Limb (tissue), 2 donors: ENCODE measurements at regions not wholly inside any gene's neighbourhood (a gene's known extent, or its start where the extent isn't known, plus 50 kb on each side); places are given as distances from the start of the nearest gene placed in this dataset.

ENCODE experiments used
- DNase-seq, 2 donors: peaks; one replicate each; pipeline ENCODE4 v3.0.0-alpha.2; 2016; ENCODE audit errors: extremely low spot score in 2 of 2

DNA sequence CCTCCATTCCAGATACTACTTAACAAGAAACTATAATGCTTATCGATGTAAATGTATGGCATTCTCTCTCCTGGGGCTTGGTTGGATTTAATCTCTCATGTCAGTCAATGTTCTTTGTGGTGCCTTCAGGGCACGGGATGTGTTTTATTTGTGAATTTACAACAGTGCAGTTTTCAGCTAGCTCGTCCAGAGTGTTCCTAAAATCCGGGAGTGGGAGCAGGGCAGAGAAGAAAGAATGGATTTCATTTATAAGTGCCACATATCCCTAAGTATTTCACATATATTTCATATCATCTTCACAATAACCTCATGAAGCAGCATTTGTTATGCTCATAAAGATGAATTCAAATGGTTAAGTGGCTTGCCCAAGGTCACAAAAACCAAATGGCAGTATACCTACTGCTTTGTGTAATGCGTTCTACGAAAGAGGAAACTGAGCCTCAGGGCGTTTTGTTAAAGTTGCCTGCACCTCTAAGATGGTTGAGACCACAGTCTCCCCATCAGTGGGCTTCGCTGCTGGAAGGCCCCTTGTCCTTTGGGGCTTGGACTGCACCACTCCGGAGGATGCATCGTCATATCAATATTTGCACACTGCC is 134.7 kb upstream of the MGAT5 start:
- DNase-seq = no peak

DNA sequence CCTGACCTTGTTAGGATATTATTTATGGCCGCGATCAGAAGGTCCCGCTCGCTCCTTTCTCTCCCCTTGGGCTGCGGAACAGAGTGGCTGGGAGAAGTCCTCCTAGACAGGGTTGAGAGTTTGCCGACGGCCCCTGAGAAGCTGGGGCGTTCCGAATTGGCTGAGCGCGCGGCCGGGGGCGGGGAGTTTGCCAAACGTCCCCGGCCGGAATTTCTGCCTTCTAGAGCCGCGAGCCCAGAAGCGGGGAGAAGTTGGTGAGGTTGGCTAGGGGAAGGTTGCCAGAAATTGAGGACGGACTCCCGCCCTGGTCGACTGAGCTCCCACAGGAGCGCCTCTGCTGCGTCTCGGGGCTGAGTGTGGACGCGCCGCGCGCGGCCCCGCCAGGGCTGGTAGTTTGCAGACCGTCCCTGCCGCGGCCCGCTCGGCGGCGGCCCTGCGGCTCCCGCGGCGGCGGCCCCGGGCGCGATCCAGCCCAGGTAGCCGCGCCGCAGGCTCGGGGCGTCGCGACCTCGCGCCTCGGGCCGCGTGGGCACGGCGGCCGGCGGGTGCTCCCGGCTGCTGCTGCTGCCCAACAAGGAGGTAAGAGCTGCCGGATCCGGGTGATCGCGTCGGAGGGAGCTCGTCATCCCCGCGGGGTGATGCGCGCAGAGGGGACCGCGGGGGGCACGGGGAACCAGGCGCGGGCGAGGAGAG is 134.0 kb upstream of the MGAT5 start:
- DNase-seq = peak; percentile 85 to 92

DNA sequence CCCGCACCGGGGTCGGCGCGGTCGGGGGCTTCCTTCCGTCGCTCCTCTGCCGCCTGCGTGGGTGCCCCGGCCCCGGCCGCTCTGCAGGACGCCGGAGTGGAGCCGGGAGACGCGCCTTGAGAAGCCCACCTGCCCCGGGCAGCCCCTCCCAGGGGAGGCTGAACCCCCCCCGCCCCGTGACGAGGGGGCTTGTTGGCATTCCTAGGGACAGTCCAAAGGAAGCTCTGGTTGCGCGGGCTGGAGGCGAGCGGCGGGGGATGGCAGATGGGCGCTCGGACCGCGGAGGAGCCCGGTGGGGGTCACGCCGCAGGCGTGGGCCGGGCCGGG is 133.5 kb upstream of the MGAT5 start:
- DNase-seq = peak in 1 of 2 donors; percentile 75

DNA sequence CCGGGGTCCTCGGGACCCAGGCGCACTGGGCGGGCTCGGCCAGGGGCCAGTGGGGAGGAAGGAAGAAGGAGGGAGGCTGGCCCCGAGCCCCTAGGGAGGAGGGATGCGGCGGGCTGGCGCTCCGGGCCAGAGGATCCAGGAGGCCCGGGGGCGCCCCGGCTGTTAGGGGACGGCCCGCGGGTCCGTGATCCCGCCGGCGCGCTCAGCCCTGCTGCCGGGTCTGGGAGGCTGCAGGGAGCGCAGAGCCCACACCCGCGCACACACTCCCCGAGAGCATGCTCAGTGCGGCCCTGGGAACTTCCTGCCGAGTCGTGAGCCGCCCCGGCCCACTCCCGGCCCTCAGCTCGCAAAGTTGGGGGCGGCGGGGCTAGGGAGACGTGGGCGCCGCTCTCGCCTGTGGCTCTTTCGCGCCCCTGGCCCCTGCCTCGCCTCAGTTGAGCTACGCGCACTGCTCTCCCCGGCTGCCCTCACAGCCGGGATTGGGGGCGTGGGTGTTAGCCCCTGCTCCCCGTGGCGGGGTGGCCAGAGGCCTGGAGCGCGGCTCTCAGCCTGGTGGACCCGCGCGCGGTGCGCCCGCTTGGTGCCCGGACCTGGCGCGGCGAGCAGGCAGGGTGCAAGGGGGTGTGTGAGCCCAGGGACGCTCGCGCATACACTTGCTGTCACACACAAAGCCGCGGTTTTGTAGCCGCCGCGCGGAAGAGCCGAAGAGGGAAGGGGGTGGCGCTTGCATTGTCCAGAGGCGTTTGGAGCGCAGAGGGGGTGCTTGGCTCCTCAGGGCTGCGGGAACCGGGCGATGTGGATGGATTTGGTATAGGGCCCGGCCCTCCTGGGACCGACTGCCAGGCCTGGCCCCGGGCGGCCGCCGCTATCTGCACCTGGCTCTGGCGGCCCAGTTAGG is 132.9 kb upstream of the MGAT5 start:
- DNase-seq = peak; percentile 56 to 77

DNA sequence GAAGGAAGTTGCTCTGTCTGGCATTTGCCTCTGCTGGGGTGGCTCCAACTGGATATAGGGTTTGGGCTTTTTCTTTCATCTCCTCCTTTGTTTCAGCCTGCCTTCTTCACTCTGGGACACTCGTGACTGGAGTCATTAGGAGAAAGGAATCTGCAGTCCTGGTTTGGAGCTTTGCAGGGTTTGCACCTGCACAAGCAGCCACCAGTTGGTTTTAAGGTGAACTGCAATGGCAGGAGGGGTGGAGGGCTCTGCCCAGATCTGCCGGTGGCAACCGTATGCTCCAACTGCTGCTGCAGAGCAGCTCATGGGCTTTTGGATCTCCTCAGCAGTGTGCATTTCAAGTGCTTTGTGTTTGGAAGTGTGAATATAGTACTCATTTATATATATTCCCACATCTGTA is 131.3 kb upstream of the MGAT5 start:
- no peak for DNase-seq

DNA sequence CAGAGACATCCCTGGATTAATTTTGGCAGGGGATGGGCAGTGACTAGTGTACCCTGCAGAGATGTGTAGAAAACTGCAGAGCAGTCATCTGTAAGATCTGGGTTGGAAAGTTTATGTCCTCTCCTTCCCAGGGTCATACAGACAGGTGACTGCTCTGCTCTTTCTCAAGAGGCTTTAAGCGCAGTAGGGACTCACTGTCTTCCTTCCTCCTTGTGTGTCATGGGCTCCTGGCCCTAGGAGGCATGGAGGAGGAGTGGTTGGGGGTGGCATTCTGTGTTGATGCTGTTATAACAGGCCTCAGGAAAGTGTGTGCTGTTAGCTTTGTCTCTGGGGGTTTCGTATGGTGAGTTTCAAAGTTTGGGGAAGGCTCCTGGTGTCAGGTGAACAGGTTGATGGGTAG is 130.5 kb upstream of the MGAT5 start:
- no peak for DNase-seq

DNA sequence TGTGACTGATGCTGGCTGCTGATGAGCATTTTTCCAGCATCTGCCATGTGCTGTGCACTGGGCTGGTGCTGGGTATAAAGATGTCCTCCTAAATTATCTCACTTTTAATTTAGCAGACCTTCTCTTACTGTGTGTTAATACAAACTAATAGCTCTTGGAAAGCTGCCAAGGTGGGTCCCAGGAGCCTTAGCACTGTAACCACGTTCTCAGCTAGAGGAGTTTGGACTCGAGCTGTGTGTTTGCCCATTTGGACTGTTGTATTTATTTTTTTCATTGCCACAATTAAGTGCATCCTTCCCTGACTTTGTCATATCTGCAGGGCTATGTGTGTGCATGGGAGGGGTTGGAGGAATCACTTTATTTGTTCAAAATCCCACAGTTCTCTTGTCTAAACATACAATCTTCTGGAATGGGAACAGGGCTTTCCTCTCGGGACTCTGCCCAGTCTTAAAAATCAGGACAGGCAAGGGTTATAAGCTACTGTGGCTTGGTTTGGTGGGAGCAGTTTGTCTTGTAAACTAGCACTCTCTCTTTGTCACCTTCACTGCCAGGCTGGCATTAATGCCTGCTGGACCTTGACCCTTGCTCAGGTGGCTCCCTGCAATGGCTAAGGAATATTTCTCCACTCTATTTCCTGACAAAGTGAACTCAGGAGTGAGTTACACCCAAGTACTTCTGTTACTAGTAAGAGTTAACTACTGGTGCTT is 129.7 kb upstream of the MGAT5 start:
- DNase-seq = no peak

DNA sequence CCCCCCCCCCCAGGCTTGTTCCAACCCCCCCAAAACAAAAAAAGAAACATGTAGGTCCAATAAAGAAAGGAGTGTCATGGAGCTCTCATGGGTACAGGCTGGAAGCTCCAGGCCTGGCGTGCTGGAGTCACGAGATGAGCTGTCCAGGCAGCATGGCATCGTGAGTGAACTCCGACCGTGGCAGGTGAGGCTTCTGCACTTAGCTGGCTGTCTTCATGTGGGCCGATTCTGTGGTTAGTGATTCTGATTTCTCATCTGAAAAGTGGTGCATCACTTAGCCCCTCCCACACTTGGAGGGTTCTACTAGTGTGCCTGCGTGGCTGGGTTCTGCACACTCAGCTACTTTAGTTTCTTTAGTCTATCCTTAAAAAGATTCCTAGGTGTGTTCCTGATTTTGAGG is 126.4 kb upstream of the MGAT5 start:
- no peak for DNase-seq

DNA sequence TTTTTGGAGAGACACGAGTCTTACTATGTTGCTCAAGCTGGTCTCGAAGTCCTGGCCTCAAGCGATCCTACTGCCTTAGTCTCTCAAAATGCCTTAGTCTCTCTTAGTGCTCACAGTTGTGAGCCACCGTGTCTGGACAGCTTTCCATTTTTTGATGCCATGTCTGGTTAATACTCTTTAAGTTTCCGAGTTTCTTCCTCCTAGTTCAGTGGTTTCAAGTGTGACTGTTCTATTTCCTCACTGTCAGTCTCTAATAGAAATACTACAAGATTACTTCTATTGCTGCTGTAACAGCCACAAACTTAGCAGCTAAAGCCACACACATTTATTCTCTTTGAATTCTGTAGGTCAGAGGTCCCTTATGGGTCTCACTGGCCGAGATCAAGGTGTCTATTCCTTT is 125.1 kb upstream of the MGAT5 start:
- no peak for DNase-seq

DNA sequence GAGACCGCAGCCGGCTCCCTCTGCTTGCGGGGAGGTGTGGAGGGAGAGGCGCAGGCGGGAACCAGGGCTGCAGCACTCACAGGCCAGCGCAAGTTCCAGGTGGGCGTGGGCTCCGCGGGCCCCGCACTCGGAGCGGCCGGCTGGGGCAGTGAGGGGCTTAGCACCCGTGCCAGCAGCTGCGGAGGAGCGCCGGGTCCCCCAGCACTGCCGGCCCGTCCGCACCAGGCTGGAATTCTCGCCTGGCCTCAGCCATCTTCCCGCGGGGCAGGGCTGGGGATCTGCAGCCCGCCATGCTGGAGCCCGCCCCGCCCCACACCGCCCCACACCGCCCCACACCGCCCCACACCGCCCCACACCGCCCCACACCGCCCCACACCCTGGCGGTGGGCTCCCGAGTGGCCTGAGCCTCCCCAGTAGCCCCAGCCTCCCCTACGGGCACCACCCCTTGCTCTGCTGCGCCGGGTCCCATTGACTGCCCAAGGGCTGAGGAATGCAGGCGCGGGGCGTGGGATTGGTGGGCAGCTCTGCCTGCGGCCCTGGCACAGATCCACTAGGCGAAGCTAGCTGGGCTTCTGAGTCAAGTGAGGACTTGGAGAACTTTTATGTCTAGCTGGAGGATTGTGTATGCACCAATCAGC is 123.9 kb upstream of the MGAT5 start:
- DNase-seq = no peak

DNA sequence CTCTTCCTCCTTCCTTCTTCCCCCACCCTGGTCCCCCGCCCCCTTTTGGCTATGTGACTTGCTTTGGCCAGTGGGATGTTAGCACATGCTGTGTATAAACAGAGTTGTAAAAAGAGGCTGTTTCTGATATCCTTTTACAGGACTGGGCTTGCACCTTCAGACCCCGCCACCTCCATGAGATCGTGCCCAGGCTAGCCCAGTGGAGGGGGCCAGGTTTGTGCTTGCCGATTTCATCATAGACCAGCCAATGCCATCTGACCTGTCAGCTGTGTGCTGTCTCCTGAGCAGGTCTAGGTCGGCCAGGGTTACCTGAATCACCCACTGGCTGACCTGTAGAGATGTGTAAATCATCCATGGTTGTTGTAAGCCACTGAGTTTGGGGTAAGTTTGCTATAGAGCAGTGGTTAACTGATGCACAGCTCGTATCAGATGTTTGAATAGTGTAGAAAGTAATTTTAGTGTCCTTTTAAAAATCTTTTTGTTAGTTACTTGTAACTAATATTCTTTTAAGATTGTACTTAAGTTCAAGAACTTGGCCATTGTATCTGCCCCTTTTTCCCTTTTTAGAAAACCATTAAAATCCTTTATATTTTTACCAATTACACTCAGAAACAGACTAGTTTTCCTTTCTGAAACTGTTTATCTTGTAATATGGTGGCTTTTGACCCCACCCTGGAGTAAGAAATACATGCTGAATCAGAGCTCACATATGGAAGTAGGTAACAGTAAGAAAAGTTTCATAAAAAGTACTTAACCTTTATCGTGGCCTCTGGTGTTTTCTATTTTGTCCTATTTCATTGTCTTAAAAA is 122.0 kb upstream of the MGAT5 start:
- DNase-seq = no peak

DNA sequence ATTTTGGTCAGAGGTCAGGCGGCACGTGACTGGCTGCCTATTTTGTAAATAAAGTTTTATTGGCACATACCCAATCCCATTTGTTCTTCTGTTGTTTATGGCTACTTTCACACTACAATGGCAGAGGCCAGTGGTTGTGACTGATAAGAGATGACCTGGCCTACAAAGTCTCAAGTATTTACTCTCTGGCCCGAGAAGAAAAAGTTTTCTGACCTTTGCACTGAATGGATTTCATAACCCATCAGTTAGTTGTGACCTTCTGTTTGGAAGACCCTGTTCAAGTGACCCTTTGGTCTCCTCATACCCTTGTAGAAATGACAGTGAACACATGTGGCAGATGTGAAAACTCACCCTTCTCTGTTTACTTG is 121.4 kb upstream of the MGAT5 start:
- no peak for DNase-seq

DNA sequence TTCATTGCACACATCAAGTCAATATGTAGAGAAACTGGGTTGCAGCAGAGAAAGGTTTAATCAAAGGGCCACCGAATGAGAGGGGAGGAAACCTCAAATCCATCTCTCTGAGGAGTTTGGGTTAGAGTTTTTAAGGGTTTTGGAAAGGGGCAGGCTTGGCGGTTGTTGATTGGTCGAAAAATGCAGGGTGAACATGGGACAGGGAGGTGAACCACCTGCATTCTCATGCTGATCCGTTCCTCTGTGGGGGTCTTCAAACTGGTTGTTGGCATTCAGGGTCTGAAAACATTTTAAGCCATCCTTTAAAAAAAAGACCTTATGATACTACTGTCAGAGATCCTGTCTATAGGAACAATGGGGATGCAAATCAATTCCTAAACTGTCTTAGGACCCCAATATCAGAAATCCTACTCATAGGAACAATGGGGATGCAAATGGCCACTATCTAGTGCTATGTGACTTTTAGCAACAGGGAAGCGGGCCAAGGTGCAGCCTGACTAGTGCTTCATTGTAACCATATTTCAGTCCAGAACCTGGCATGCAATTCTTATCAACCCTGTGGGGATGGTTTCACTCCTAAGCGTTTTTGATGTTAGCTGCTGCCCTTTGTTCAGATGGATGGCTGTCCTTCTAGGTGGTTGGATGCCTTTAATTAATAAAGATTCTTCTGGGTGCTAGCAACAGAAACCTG is 120.1 kb upstream of the MGAT5 start:
- no peak for DNase-seq

DNA sequence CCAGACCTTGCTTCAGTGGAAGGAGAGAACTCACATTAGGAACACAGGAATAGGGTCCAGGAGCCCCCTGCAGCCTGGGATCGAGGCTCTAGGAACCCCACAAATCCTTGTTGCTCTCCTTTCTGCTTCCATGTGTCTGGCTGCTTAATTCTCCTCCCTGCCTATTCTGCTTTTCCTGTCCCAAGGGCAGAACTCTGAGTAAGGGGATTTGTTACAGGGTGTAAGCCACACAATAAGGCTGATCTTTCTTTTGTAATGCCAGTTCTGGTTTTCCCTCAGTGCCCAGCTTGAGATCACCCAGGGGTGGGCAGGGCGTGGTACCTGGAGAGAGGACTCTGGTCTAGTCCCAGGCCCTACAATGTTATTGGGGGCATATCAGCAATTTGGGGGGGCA is 119.6 kb upstream of the MGAT5 start:
- DNase-seq = no peak

DNA sequence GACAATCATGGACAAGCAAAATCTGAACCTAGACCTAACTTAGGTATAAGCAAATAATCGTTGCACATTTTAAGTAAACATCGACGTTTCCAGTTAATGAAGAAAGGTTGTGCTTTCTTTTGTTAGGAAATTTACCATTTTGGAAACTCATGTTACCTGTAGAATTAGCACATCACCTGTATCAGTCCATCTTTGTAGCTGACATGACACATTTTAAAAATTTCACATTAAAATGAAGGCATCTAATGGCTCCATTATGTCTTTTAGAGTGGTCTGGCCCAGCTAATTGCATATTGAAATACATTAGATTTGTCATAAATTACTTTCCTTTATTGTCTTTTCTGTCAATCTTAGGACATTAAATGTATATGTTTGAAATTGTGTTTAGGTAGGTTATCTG is 119.0 kb upstream of the MGAT5 start:
- no peak for DNase-seq

DNA sequence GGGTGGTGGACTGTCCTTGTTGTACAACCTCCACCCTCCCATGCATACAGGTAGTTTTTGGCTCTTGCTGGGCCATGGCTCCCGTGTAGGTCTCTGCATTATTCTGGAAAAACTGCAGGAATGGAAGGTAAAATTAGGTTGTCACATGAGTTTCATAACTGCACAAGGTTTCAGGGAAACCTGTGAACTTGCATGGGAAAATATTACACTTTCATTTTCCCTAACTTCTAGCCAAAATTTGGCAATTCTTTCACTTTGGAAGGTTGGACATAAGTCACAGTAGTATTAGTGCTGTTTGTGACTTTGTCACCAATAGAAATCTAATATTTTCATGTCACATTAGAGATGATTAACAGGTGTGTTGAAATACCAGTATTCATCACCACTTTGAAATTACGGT is 118.1 kb upstream of the MGAT5 start:
- no peak for DNase-seq

DNA sequence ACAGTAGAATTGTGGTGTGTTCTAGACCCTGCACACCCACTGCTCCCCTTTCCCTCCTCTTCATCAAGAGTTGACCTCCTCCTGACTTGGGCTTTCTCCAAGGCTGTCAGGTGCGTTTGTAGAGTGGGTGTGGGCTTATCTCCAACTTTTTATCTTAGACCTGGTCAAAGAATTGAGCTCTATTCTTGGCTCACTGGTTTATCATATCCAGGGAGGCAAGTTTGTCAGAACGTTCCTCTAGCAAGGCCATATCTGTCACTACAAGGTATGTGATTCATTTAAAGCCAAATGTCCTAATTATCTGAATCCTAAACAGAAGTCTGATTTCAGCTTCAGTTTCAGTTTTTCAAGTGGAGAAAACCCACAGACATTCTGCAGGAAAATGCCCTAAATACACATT is 117.1 kb upstream of the MGAT5 start:
- DNase-seq = no peak

DNA sequence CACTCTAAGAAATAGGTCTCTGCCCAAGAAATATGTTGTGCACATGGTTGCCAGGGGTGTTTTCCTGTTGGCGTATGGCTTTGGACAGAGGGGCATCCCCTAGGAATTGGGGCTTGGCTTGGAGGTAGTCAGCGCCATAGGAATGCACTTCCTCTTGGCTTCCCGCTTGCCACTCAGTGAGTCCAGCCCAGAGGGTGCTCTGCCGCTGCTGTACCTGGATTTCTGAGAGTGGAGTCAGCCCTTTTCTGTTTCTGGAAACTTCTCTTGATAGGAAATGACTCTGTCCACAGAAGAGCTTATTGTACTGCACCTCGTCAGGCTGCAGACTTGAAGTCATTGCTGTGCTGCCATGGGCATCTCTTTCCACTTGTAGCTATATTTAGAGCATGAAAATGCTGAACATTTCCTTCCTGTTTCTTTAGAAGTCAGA is 116.7 kb upstream of the MGAT5 start:
- peak in 1 of 2 donors; percentile 47 for DNase-seq

DNA sequence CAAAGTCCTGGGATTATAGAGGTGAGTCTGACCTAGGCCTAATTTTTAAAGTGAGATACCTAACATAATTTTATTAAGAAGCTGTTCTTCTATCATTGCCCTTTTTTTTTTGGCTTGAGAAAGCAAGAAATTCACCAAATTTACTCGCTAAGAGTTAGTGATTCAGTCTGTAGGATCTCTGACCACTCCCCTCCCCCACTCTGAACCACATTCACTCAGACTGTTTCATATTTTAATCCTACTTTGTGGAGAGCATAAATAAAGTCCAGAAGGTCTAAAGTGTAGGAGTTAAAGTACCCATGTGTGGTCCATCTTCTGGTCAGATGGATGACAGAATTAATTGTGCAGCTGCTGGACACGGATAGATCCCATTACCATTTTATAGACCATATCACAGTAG is 115.8 kb upstream of the MGAT5 start:
- no peak for DNase-seq

DNA sequence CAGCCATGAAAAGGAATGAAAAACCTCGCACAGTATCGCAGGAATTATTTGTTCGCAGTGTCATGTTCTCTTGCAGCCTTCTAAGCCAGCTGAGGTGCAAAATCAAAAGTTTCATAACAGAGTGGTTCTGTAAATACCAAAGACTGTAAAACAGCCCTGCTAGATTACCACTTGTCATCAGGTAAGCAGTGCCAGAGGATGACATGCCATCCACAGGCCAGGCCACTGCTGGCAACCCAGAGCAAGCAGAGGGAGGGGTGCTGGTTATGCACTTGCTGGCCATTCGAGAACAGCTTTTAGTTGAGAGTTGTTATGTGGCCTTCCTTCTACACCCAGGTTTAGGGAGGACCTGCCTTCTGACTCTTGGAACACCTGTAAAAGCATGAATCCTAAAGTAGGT is 114.3 kb upstream of the MGAT5 start:
- no peak for DNase-seq
